HG03457 (cell line): ENCODE measurements at regions not wholly inside any gene's neighbourhood (a gene's known extent, or its start where the extent isn't known, plus 50 kb on each side); places are given as distances from the start of the nearest gene placed in this dataset.

Experiments
- ATAC-seq: cut with Tn5 transposase; IDR thresholded peaks from one replicate; pipeline ENCODE4 v1.9.1; 2021; ENCODE audit warnings: moderate number of reproducible peaks; ENCODE audit not compliant: unreplicated experiment

- ATAC-seq = no peak
Observed at GRCh38 chr1:105664495-105664894, 1392.0 kb upstream of the PRMT6 start.

- ATAC-seq = no peak
Observed at GRCh38 chr1:105678334-105678733, 1378.1 kb upstream of the PRMT6 start.

DNA sequence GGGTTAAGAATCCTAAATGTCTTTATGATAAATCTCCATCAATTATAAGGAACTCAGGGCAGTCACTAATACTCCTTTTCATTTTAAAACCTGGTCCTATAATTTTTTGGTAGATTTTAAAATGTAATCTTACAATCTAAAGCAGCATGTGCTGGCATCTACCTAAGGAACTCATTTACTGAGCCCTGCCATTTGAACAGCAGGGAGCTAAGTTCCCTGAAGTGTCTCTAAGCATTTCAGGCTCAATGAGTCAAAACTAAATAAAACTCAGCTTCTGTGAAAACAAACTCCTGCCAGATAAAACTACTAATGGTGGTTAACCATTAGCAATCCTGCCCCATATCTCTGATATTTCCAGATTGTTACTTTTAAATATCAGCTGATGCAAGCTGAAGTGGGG, 1371.8 kb upstream of the PRMT6 start:
- ATAC-seq = no peak

- no peak for ATAC-seq
Observed at GRCh38 chr1:105686026-105686425, 1370.4 kb upstream of the PRMT6 start.

DNA sequence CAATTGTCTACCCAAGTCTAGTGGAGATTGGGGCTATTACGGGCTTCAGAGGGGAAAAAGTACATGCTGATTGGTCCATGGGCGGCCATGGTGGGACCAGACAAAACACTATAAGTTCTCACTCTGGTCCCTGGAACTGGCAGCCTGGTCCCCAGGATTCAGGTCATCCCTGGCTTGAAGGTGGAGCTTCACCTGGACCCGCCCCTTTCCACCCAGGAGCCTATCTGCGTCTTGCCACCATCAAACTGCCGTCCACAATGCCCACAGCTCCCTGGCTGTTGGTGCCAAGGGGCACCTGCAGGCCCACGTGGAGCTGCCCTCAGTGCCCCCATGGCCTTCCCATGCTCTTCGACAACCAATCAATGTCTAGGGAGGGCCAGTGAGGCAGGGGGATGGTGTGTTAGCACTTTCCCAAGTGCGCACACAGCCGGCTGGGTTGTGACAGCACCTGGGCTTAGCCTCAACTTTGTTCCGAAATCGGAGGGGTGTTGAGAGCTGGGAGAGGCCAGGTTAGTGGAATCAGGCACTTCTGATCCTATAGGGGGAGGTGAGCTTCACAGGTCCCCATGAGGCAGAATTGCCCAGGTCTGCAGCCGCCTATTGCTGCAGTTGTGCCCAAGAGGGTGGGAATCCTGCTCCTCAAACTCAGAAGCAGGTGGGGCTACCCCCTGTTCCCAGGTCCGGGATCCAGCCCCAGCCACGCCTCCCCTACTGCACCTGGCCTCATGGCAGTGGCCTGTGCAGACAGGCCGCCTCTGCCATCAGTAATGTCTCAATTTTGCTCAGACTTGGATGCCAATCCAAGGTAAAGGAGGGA, 1369.4 kb upstream of the PRMT6 start:
- no peak for ATAC-seq

- no peak for ATAC-seq
Observed at GRCh38 chr1:105700723-105701122, 1355.8 kb upstream of the PRMT6 start.

DNA sequence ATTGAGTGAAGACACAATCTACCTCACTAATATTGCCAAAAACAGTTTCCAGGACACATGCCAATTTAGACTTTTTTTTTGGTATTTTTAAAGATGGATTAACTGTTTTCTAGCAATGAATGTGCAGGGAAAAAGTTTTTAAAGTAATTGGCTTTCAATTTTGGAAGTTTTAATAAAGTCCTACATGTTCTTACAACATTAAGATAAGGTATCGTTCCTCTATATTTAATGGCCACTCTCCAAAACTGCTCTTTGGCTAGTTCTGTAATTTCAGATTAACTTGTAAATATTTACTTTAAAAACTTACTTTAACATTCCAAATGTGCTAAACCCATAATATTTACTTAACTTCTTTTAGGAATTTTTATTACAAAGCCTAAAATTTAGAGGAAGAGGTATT, 1332.2 kb upstream of the PRMT6 start:
- no peak for ATAC-seq

- no peak for ATAC-seq
Observed at GRCh38 chr1:105730701-105731100, 1325.8 kb upstream of the PRMT6 start.

- no peak for ATAC-seq
Observed at GRCh38 chr1:105736349-105736748, 1320.1 kb upstream of the PRMT6 start.

- ATAC-seq = no peak
Observed at GRCh38 chr1:105779727-105780126, 1276.7 kb upstream of the PRMT6 start.

GRCh38 chr1:105785021-105785420, 1271.5 kb upstream of the PRMT6 start:
- no peak for ATAC-seq

DNA sequence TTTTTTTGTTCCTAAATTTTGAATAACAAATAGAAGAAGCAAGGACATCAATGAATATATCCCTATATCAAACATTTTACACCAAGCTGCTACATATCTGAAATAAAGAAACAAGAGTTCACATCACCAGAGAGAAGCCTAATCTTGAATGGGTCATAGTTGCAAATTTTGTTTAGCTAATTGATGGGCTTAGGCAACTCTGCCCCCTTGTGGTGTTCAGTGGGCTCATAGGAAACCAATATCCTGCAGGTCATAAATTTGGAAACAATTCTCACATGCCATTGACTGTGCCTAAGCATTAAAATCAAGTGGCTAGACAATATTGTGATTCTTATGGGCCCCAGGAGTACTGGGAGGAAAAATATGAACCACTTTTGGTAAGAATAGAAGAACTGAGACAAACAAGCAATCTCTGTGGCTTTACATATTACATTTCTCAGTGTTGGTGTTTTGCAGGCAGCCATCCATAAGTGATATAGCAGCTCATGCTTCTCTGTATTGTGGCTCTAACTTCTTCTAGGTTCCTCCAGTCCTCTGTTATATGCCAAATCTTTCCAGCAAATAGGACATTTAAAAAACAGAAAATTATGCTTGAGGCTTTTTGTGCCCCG, 1262.8 kb upstream of the PRMT6 start:
- ATAC-seq = no peak

GRCh38 chr1:105795741-105796140, 1260.7 kb upstream of the PRMT6 start:
- no peak for ATAC-seq

DNA sequence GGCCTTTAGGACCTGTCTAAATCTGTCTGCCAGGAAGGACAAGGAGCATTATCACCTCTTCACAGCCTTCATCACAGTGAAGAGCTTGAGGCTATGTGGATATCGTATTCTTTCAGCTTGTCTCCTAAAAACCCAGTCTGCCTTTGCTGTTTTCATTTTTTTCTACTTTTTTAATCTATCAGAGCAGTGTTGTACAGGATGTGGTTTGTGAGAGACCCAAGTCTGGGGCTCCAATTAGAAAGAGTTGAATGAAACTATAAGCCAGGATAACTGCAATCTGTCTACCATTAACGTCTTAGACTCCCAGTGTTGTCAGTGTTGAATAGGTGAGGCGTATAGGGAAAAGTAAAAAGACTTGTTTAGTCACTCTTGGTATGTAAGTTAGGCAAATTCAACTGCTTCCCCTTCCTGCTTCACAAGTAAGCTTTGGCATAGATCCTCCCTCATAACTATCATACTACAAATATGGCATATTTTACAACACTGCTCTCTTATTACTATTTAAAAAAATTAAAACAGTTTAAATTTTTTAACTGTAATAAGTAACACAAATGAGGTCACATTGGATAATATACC, 1225.8 kb upstream of the PRMT6 start:
- ATAC-seq = no peak

DNA sequence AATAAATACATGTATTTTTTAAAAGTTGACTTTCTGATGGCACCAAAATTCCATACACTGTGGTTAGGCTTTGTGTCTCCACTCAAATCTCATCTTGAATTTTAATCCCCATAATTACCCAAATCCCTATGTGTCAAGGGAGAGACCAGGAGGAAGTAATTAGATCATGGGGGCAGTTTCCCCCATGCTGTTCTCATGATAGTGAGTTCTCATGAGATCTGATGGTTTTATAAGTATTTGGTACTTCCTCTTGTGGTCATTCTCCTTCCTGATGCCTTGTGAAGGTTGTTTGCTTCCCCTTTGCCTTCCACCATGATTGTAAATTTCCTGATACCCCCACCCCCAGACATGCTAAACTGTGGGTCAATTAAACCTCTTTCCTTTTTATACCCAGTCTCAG, 1218.4 kb upstream of the PRMT6 start:
- no peak for ATAC-seq

DNA sequence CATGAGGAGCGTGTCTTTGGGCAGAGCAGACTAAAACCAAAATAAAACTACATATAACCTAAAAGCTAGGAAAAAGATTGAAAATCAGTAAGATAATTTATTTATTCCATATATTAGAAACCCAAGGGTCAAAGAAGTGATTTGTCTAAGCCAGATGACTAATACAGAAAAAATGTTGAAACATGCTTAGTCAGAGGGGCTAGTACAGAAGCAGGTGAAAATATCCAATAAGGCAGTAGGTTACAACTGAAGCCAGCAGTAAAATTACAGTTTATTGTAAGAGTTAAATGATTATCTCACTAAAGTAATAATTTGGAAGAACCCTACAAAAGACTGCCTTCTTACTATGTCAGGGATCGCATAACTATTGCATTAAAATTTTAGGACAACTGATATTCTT, 1190.9 kb upstream of the PRMT6 start:
- no peak for ATAC-seq

GRCh38 chr1:105872817-105873216, 1183.7 kb upstream of the PRMT6 start:
- ATAC-seq = no peak

- ATAC-seq = peak; percentile 48
Observed at GRCh38 chr1:105874621-105875020, 1181.9 kb upstream of the PRMT6 start.

DNA sequence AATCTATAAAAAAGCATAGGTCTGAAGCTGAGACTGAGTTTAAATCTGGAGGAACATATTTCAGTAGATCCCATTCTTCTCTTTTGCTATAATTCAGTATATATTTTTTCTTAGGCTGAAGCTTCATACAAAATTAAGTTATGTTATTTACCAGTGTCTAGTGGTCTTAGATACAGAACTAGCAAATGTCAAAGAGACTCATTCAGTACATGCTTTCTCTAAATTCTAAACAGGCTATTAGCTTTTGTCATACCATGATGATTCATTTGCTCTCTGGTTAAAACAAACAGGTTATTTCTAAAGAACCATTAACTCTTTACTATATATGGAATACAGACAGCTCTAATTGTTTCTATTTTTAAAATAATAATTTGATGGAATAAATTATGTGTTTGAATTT, 1170.2 kb upstream of the PRMT6 start:
- ATAC-seq = no peak

DNA sequence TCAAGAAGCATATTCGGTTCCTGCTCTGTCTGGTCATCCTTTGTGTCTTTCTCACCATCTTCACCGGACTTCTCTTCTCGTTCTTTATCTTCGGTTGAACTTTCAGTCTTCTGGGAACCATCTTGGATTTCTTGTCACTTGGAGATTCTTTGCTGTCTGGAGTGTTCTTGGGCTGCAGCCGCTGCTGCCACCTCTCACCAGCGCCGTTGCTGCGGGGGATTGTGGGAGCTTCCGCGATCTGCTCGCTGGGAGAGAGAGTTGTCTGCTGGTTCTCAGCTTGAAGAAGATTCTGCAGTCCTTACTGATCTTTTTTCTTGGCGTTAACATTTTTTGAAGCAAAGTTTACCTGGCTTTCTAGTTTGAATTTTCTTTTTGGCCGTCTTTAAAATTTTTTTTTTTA, 1165.2 kb upstream of the PRMT6 start:
- no peak for ATAC-seq

GRCh38 chr1:105894006-105894405, 1162.5 kb upstream of the PRMT6 start:
- no peak for ATAC-seq

DNA sequence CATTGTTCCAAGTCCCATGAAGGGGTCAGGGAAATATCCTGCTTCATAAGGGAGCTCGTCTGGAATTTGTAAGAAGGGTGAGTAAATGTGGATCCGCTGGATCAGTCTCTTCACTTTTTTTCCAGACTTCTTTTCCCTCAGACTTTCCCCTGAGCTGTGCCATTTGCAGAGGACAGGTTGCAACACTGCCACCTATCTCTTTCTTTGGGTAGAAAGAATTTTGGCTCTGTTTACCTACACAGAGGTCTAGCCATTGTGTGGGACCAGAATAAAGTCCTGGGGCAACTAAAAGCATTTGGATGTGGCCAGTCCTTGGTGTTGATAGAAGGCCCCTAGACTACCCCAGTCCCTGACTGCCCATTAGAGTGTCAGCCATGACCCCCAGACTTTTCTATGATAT, 1146.7 kb upstream of the PRMT6 start:
- no peak for ATAC-seq
